ENCODE measurements at regions not wholly inside any gene's neighbourhood (a gene's known extent, or its start where the extent isn't known, plus 50 kb on each side); places are given as distances from the start of the nearest gene placed in this dataset.

- TF ChIP-seq CTCF (IDR thresholded peaks at IDR 0.05; ENCODE audit: insufficient read depth, low read depth, low read length, missing control alignments) = no peak
- DNase-seq (ENCODE audit: low read depth) = no peak
Measured at GRCh38 chr12:86666316-86666715, 410.1 kb upstream of the MGAT4C start.

GRCh38 chr12:86663716-86664115, 407.5 kb upstream of the MGAT4C start:
- DNase-seq (ENCODE audit: low read depth) = no peak
- no peak for TF ChIP-seq CTCF (IDR thresholded peaks at IDR 0.05; ENCODE audit: insufficient read depth, low read depth, low read length, missing control alignments)
- H3K4me3 ChIP-seq (ENCODE audit: low read length) = no peak overlapping the region

More at GRCh38 chr12:86666316-86666715, 410.1 kb upstream of the MGAT4C start:
- no peak overlapping the region for H3K4me3 ChIP-seq (ENCODE audit: low read length)

- H3K4me3 ChIP-seq (ENCODE audit: low read length) = no peak overlapping the region
- DNase-seq (ENCODE audit: low read depth) = no peak
- no peak for TF ChIP-seq CTCF (IDR thresholded peaks at IDR 0.05; ENCODE audit: insufficient read depth, low read depth, low read length, missing control alignments)
Measured at GRCh38 chr12:86663173-86663572, 407.0 kb upstream of the MGAT4C start.

GRCh38 chr12:86662464-86662863, 406.3 kb upstream of the MGAT4C start:
- DNase-seq (ENCODE audit: low read depth) = peak; percentile 29

GRCh38 chr12:86660488-86661147, 404.4 kb upstream of the MGAT4C start:
- TF ChIP-seq CTCF (IDR thresholded peaks at IDR 0.05; ENCODE audit: insufficient read depth, low read depth, low read length, missing control alignments) = no peak
- H3K4me3 ChIP-seq (ENCODE audit: low read length) = no peak overlapping the region
- peak; percentile 80 for DNase-seq (ENCODE audit: low read depth)

More at GRCh38 chr12:86662464-86662863, 406.3 kb upstream of the MGAT4C start:
- H3K4me3 ChIP-seq (ENCODE audit: low read length) = no peak overlapping the region
- TF ChIP-seq CTCF (IDR thresholded peaks at IDR 0.05; ENCODE audit: insufficient read depth, low read depth, low read length, missing control alignments) = no peak

- DNase-seq (ENCODE audit: low read depth) = no peak
- H3K4me3 ChIP-seq (ENCODE audit: low read length) = no peak overlapping the region
- no peak for TF ChIP-seq CTCF (IDR thresholded peaks at IDR 0.05; ENCODE audit: insufficient read depth, low read depth, low read length, missing control alignments)
Measured at GRCh38 chr12:86659985-86660384, 403.8 kb upstream of the MGAT4C start.

GRCh38 chr12:86658303-86658702, 402.1 kb upstream of the MGAT4C start:
- no peak overlapping the region for H3K4me3 ChIP-seq (ENCODE audit: low read length)
- no peak for TF ChIP-seq CTCF (IDR thresholded peaks at IDR 0.05; ENCODE audit: insufficient read depth, low read depth, low read length, missing control alignments)

More at GRCh38 chr12:86658303-86658702, 402.1 kb upstream of the MGAT4C start:
- no peak for DNase-seq (ENCODE audit: low read depth)
